ENCODE measurements at regions not wholly inside any gene's neighbourhood (a gene's known extent, or its start where the extent isn't known, plus 50 kb on each side); places are given as distances from the start of the nearest gene placed in this dataset.
"Not testable (repeated sequence)": the region's sequence is repeated elsewhere in the genome, so short reads cannot be mapped to it uniquely, and the experiment has no call there.

DNA sequence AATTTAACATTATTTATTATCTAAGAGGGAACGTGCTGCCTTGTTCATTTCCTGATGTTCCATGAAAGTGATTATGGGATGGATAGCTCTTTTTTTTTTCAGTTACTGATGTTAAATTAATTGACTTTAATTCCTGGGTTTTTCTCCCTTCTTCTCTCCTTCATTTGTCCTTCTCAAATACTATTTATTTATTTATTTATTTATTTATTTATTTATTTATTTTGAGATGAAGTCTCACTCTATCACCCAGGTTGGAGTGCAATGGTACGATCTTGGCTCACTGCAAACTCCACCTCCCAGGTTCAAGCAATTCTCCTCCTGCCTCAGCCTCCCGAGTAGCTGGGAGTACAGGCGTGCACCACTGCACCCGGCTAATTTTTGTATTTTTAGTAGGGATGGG, 127.4 kb upstream of the KIF5B start:
- not testable (repeated sequence) for H3K9ac ChIP-seq (ENCODE audit: low read depth, low read length); H3K9me3 ChIP-seq (ENCODE audit: control insufficient read depth, insufficient read depth, low read length); H3K36me3 ChIP-seq (ENCODE audit: insufficient read depth, low read length); H3K4me1 ChIP-seq (ENCODE audit: insufficient read depth, low read length)

DNA sequence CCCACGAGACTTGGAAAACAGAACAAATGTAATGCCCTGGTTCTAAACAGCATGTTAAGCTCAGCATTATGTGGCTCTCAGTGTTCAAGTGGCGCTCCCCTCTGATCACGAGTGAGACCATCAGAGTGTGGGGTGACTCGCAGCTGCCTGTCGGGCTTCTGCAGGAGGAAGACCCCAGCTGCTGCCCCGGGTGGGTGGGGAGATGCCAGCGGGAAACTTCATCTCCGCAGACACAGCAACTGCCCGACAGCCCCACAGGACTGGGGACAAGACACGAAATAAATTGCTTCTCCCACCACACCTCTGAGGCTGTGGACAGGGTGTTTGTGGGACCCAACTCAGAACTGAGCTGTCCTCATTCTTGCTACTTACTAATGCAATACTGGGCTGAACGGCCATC, 126.3 kb upstream of the KIF5B start:
- H3K4me1 ChIP-seq (ENCODE audit: insufficient read depth, low read length), result no peaks in the 10 kb centered on the region
- no peaks in the 10 kb centered on the region for H3K9me3 ChIP-seq (ENCODE audit: control insufficient read depth, insufficient read depth, low read length)
- no peaks in the 10 kb centered on the region for H3K36me3 ChIP-seq (ENCODE audit: insufficient read depth, low read length)
- no peak overlapping the region for H3K9ac ChIP-seq (ENCODE audit: low read depth, low read length)

DNA sequence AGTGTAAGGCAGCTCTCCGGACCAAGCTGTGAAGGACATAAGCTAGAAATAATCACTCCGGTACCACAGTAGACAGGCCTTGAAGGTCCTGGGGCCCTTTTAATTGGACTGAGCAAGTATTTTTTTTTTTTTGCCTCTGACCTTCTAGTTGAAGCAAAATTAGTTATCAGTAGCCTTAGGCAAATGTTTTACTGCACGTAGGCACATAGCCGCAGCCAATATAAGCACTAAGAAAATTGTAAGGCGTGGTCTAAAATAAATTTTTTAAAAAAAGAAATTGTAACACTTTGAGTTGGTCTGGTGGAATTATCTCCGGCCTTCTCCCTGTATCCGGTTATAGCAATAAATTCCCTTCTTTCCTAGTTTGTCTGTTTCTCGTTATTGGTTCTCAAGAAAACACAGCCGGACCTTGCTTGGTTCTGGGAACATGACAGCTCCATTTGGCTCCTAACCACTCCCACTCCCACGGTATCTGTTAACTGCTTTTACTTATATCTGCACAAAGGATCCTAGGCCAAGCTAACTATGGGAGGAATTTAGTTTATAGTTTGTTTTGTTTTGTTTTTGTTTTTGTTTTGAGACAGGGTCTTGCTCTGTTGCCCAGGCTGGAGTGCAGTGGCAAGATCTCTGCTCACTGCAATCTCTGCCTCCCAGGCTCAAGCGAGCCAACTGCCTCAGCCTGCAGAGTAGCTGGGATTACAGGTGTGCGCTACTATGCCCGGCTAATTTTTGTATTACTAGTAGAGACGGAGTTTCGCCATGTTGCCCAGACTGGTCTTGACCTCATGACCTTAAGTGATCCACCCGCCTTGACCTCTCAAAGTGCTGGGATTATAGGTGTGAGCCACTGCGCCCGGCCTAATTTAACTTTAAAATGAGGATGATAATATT, 124.4 kb upstream of the KIF5B start:
- no peak overlapping the region for H3K9ac ChIP-seq (ENCODE audit: low read depth, low read length)
- no peaks in the 10 kb centered on the region for H3K4me1 ChIP-seq (ENCODE audit: insufficient read depth, low read length)
- H3K36me3 ChIP-seq (ENCODE audit: insufficient read depth, low read length), result no peaks in the 10 kb centered on the region
- no peaks in the 10 kb centered on the region for H3K9me3 ChIP-seq (ENCODE audit: control insufficient read depth, insufficient read depth, low read length)

DNA sequence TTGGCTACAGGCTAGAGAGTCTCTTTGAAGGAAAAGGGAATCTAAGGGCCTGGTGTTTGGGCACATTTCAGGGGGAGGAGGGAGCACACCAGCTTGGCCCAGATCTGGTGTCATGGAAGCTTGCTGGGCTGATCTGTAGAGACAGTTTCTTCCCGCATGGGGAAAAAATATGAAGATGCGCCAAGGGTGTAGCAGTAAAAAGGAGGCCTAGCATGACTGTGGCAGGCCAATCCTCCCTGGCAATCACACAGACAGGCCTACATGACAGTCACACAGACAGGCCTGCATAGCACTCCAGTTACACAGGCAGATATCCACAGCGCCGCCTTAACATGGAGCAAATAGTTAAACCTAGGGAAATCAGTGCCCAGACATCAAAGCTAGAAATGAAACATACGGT, 123.6 kb upstream of the KIF5B start:
- H3K9me3 ChIP-seq (ENCODE audit: control insufficient read depth, insufficient read depth, low read length), result no peaks in the 10 kb centered on the region
- H3K4me1 ChIP-seq (ENCODE audit: insufficient read depth, low read length), result no peaks in the 10 kb centered on the region
- no peaks in the 10 kb centered on the region for H3K36me3 ChIP-seq (ENCODE audit: insufficient read depth, low read length)
- H3K9ac ChIP-seq (ENCODE audit: low read depth, low read length), result no peak overlapping the region

DNA sequence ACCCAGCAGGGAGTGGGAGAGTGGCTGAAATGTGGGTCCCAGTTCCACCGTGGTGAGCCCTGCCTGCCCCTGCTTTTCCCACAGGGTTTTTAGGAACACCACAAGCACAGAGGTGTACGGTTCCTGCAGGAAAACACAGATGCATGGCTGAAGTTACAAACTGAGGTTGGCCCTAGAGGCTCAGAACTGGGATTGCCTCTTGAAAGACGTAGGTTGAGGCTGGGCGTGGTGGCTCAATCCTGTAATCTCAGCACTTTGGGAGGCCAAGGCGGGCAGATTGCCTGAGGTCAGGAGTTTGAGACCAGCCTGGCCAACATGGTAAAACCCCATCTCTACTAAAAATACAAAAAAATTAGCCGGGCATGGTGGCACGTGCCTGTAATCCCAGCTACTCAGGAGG, 121.4 kb upstream of the KIF5B start:
- H3K36me3 ChIP-seq (ENCODE audit: insufficient read depth, low read length); H3K9me3 ChIP-seq (ENCODE audit: control insufficient read depth, insufficient read depth, low read length); H3K9ac ChIP-seq (ENCODE audit: low read depth, low read length); H3K4me1 ChIP-seq (ENCODE audit: insufficient read depth, low read length): not testable (repeated sequence)

DNA sequence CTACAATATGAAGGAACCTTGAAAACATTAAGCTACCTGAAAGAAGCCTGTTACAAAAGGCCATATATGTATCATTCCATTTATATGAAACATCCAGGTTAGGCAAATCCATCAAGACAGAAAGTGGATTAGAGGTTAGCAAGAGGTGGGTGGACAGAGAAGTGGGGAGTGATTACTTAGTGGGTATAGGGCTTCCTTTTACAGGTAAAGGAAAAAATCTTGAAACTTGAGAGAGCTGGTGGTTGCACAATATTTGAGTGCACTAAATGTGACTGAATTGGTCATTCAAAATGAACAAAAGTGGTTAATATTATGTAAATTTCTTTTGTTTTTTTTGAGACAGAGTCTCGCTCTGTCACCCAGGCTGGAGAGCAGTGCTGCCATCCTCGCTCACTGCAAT, 119.4 kb upstream of the KIF5B start:
- Histone ChIP-seq H3K9me3 (ENCODE audit: control insufficient read depth, insufficient read depth, low read length) (no peaks in the 10 kb centered on the region), H3K36me3 (ENCODE audit: insufficient read depth, low read length) (no peaks in the 10 kb centered on the region), H3K4me1 (ENCODE audit: insufficient read depth, low read length) (no peaks in the 10 kb centered on the region), H3K9ac (ENCODE audit: low read depth, low read length) (no peak overlapping the region)

DNA sequence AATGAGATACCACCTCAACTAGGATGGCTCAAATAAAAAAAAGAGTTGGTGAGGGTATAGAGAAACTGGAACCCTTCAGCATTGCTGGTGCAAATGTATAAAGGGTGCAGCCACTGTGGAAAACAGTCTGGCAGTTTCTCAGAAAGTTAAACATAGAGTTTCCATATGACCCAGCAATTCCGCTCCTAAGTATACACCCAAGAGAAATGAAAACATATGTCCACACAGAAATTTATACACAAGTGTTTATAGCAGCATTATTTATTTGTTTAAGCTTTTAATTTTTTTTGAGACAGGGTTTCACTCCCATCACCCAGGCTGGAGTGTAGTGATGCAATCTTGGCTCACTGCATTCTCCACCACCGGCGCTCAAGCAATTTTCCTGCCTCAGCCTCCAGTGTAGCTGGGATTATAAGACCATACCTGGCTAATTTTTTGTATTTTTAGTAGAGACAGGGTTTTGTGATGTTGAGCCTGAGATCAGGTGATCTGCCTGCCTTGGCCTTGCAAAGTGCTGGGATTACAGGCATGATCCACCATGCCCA, 118.2 kb upstream of the KIF5B start:
- Histone ChIP-seq H3K36me3 (ENCODE audit: insufficient read depth, low read length) (no peaks in the 10 kb centered on the region), H3K9me3 (ENCODE audit: control insufficient read depth, insufficient read depth, low read length) (no peaks in the 10 kb centered on the region), H3K4me1 (ENCODE audit: insufficient read depth, low read length) (no peaks in the 10 kb centered on the region), H3K9ac (ENCODE audit: low read depth, low read length) (no peak overlapping the region)

DNA sequence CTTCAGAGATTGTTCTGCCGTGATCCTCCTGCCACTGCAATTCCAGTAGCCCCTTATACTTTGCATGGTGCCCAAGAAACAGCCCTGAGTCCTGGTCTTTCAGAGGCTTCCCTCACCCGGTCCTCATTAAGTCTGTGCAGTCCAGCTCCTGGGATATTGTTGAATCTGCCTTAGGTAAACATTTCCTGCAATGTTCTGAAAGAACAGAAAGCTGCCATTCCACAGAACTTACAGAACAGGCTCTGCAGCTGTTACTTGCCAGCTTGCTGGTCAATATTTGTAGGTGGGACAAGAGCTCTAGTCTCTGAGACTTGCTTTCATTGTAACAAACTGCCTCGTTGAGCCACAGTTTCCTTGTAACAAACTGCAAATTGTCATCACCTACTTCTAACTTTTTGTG, 115.0 kb upstream of the KIF5B start:
- no peaks in the 10 kb centered on the region for H3K4me1 ChIP-seq (ENCODE audit: insufficient read depth, low read length)
- no peaks in the 10 kb centered on the region for H3K36me3 ChIP-seq (ENCODE audit: insufficient read depth, low read length)
- H3K9ac ChIP-seq (ENCODE audit: low read depth, low read length), result no peak overlapping the region
- H3K9me3 ChIP-seq (ENCODE audit: control insufficient read depth, insufficient read depth, low read length), result no peaks in the 10 kb centered on the region

DNA sequence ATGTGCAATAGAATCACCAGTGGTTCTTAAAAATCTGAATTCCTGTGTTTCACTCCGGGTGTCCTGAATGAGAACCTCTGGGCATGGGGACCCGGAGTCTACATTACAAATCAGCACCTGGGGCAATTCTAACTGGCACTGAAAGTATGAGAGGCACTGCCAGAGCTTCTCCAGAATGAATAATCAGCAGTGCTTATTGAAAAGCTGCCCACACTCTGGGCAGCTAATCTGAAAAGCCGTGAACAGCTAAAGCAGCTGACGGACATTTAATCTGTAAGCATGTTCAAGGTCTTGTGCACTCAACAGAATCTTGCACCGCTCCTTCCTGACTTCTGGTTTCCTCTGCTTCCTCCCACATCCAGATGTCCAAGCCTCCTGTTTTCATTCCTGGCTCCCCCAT, 113.3 kb upstream of the KIF5B start:
- no peaks in the 10 kb centered on the region for H3K36me3 ChIP-seq (ENCODE audit: insufficient read depth, low read length)
- H3K4me1 ChIP-seq (ENCODE audit: insufficient read depth, low read length), result no peaks in the 10 kb centered on the region
- no peaks in the 10 kb centered on the region for H3K9me3 ChIP-seq (ENCODE audit: control insufficient read depth, insufficient read depth, low read length)
- no peak overlapping the region for H3K9ac ChIP-seq (ENCODE audit: low read depth, low read length)

DNA sequence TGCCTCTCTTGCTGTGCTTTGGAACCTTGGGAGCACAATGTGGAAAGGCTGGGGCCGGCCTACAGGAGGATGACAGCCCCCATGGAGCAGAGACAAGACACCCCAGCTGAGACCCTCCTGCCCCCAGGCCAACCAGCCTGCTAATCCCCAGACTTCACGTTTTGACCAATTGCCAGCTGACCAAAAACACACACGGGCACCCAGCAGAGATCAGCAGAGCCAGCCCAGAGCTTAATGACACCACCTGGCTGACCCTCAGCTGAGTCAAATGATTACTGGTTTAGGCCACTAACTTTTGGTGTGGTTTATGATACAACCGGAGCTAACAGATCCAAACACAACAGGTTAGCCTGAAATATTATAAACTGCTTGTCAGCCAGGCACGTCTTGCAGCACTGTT, 111.2 kb upstream of the KIF5B start:
- H3K36me3 ChIP-seq (ENCODE audit: insufficient read depth, low read length), result no peaks in the 10 kb centered on the region
- H3K9ac ChIP-seq (ENCODE audit: low read depth, low read length), result no peak overlapping the region
- H3K9me3 ChIP-seq (ENCODE audit: control insufficient read depth, insufficient read depth, low read length), result no peaks in the 10 kb centered on the region
- H3K4me1 ChIP-seq (ENCODE audit: insufficient read depth, low read length), result no peaks in the 10 kb centered on the region

DNA sequence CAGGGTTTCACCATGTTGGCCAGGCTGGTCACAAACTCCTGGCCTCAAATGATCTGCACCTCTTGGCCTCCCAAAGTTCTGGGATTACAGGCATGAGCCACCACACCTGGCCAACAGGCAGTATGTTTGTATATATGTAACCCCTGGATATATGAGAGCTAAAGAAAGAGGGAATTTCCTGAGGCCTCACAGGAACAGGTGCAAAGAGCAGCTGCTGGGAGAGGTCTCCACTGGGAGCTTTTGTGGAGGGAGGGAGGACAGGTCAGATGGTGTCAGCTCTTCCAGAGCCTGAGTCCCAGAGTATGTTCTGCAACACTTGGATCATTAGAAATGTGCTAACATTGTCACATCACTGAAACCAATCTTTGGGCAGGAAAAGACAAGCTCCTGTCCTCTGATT, 110.1 kb upstream of the KIF5B start:
- H3K36me3 ChIP-seq (ENCODE audit: insufficient read depth, low read length), result no peaks in the 10 kb centered on the region
- no peaks in the 10 kb centered on the region for H3K9me3 ChIP-seq (ENCODE audit: control insufficient read depth, insufficient read depth, low read length)
- H3K4me1 ChIP-seq (ENCODE audit: insufficient read depth, low read length), result no peaks in the 10 kb centered on the region
- no peak overlapping the region for H3K9ac ChIP-seq (ENCODE audit: low read depth, low read length)

DNA sequence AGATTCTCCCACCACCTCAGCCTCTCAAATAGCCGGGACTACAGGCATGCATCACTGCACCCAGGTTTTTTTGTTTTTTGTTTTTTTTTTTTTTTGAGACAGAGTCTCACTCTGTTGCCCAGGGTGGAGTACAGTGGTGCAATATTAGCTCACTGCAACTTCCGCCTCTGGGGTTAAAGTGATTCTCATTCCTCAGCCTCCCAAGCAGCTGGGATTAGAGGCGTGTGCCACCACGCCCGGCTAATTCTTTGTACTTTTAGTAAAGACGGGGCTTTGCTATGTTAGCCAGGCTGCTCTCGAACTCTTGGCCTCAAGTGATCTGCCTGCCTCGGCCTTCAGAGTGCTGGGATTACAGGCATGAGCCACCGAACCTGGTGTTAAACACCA, 107.5 kb upstream of the KIF5B start:
- H3K9me3 ChIP-seq (ENCODE audit: control insufficient read depth, insufficient read depth, low read length), result no peaks in the 10 kb centered on the region
- H3K9ac ChIP-seq (ENCODE audit: low read depth, low read length), result no peak overlapping the region
- H3K4me1 ChIP-seq (ENCODE audit: insufficient read depth, low read length), result no peaks in the 10 kb centered on the region
- no peaks in the 10 kb centered on the region for H3K36me3 ChIP-seq (ENCODE audit: insufficient read depth, low read length)

DNA sequence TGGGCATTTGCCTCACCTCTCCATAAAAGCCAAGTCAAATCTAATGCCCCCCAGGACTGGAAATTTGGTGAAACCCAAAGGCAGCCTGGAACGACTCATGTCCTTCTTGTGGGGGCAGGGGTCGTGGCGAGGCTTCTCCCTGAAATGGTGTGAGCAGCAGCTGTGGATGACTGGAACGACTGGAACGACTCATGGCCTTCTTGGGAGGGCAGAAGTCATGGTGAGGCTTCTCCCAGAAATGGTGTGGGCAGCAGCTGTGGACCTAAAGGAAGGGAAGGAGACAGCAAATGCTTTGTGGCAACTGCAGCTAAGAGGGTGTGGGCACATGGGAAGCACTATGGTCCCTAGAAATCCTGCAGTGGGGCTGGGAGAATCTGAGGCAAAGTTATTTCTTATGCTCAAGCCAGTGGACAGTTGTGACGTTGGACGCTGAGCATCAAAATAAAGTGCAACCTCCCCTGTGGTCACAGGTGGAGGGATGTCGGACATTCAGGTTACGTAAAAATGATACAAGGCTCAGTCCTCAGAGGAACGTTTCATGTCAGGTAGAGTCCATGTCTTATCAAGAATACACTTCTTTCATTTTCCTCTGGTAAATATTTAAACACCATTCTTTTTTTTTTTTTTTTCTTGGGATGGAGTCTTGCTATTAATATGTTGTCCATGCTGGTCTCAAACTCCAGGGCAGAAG, 107.0 kb upstream of the KIF5B start:
- H3K4me1 ChIP-seq (ENCODE audit: insufficient read depth, low read length), result no peaks in the 10 kb centered on the region
- H3K9ac ChIP-seq (ENCODE audit: low read depth, low read length), result no peak overlapping the region

DNA sequence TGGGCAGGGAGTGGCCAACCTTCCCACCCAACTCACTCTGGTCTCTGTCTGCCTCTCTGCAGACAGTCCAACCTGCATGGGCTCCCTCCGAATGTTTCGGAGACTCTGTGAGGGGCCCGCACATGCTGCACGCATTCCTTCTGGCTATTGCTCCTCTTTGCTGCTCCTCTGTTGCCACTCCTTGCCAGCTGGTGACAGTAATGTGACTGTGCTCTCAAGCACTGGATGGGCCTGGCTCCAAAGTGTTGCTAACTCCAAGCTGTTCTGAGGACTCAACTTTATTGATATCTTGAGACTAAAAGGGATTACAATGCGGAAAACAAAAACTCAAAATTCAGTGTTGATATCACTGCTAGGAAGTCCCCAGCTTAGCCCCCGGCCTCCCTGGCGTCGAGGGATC, 105.4 kb upstream of the KIF5B start:
- Histone ChIP-seq H3K4me1 (ENCODE audit: insufficient read depth, low read length) (no peaks in the 10 kb centered on the region), H3K9me3 (ENCODE audit: control insufficient read depth, insufficient read depth, low read length) (no peaks in the 10 kb centered on the region)

More for the DNA sequence above, 107.0 kb upstream of the KIF5B start:
- no peaks in the 10 kb centered on the region for H3K36me3 ChIP-seq (ENCODE audit: insufficient read depth, low read length)
- no peaks in the 10 kb centered on the region for H3K9me3 ChIP-seq (ENCODE audit: control insufficient read depth, insufficient read depth, low read length)

DNA sequence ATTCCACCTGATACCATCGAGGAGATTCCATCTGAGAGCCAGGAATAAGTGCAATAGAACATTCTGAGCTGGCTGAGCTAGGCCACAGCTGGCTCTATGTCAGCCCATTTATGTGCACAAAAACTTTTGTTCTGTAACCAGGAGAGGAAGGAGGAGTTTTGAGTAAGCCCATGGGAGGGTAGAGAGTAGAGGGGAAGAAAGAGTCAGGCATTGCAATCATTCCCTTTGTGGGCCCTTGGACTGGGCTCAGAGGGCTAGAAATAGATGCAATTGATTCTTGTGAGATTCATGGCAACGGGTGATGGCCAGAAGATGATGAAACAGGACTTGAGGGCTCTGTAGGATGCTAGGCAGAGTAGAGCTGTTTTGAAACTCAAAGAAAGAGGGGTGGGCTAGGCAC, 104.6 kb upstream of the KIF5B start:
- Histone ChIP-seq H3K9ac (ENCODE audit: low read depth, low read length) (no peak overlapping the region), H3K9me3 (ENCODE audit: control insufficient read depth, insufficient read depth, low read length) (no peaks in the 10 kb centered on the region), H3K36me3 (ENCODE audit: insufficient read depth, low read length) (no peaks in the 10 kb centered on the region), H3K4me1 (ENCODE audit: insufficient read depth, low read length) (no peaks in the 10 kb centered on the region)

More for the DNA sequence above, 105.4 kb upstream of the KIF5B start:
- Histone ChIP-seq H3K9ac (ENCODE audit: low read depth, low read length) (no peak overlapping the region), H3K36me3 (ENCODE audit: insufficient read depth, low read length) (no peaks in the 10 kb centered on the region)
